H9 (cell line): ENCODE measurements at regions not wholly inside any gene's neighbourhood (a gene's known extent, or its start where the extent isn't known, plus 50 kb on each side); places are given as distances from the start of the nearest gene placed in this dataset.

Experiments
- DNase-seq: peaks from one replicate; pipeline ENCODE4 v3.0.0-alpha.2; 2017
- H2AFZ ChIP-seq: one replicate; pipeline ENCODE4 v1.6.1; 2013; ENCODE audit warnings: mild to moderate bottlenecking, low read length, control low read depth, moderate library complexity
- H2AK5ac ChIP-seq: 2 replicates; pipeline ENCODE4 v1.6.1; 2013; ENCODE audit warnings: low read length, control low read depth, mixed read lengths; ENCODE audit not compliant: insufficient read length
- H2BK120ac ChIP-seq: one replicate; pipeline ENCODE4 v1.6.1; 2013; ENCODE audit warnings: low read depth, mild to moderate bottlenecking, low read length, control low read depth, inconsistent platforms; ENCODE audit not compliant: poor library complexity, severe bottlenecking
- H2BK12ac ChIP-seq: 2 replicates; pipeline ENCODE4 v1.6.1; 2013; ENCODE audit warnings: low read length, control low read depth, mixed read lengths, low read depth; ENCODE audit not compliant: insufficient read length
- H2BK15ac ChIP-seq: 2 replicates; pipeline ENCODE4 v1.6.1; 2013; ENCODE audit warnings: low read depth, low read length, control low read depth
- H2BK20ac ChIP-seq: one replicate; pipeline ENCODE4 v1.6.1; 2013; ENCODE audit warnings: low read depth, mild to moderate bottlenecking, low read length, control low read depth, inconsistent platforms; ENCODE audit not compliant: poor library complexity, severe bottlenecking
- H2BK5ac ChIP-seq: 2 replicates; pipeline ENCODE4 v1.6.1; 2013; ENCODE audit warnings: low read length, control low read depth, mixed read lengths; ENCODE audit not compliant: insufficient read length
- H3K14ac ChIP-seq: 2 replicates; pipeline ENCODE4 v1.6.1; 2013; ENCODE audit warnings: low read length, control low read depth; ENCODE audit not compliant: insufficient read depth
- H3K18ac ChIP-seq: 2 replicates; pipeline ENCODE4 v1.6.1; 2013; ENCODE audit warnings: low read depth, mild to moderate bottlenecking, mixed read lengths, low read length, control low read depth; ENCODE audit not compliant: insufficient read length
- H3K23ac ChIP-seq: 2 replicates; pipeline ENCODE4 v1.6.1; 2013; ENCODE audit warnings: low read length, control low read depth, mixed read lengths, low read depth; ENCODE audit not compliant: insufficient read length
- H3K23me2 ChIP-seq: 2 replicates; pipeline ENCODE4 v1.6.1; 2013; ENCODE audit warnings: low read depth, mild to moderate bottlenecking, mixed read lengths, low read length, control low read depth; ENCODE audit not compliant: insufficient read length, poor library complexity, severe bottlenecking
- H3K27ac ChIP-seq: 2 replicates; pipeline ENCODE4 v1.5.1; 2013; ENCODE audit warnings: low read length, control low read depth, mixed read lengths, low read depth; ENCODE audit not compliant: insufficient read length
- H3K27me3 ChIP-seq: 2 replicates; pipeline ENCODE4 v1.6.1; 2013; ENCODE audit warnings: low read length, control low read depth, inconsistent platforms; ENCODE audit not compliant: insufficient read depth
- H3K4ac ChIP-seq: 2 replicates; pipeline ENCODE4 v1.6.1; 2013; ENCODE audit warnings: low read depth, mild to moderate bottlenecking, control low read depth, inconsistent platforms, low read length, moderate library complexity
- H3K4me1 ChIP-seq: 2 replicates; pipeline ENCODE4 v1.6.1; 2013; ENCODE audit warnings: low read length, control low read depth, inconsistent platforms; ENCODE audit not compliant: insufficient read depth
- H3K4me2 ChIP-seq: 2 replicates; pipeline ENCODE4 v1.6.1; 2013; ENCODE audit warnings: low read length, control low read depth, mixed read lengths; ENCODE audit not compliant: insufficient read length, insufficient read depth
- H3K56ac ChIP-seq: 2 replicates; pipeline ENCODE4 v1.6.1; 2013; ENCODE audit warnings: low read depth, mild to moderate bottlenecking, mixed read lengths, low read length, control low read depth; ENCODE audit not compliant: insufficient read length
- H3K79me1 ChIP-seq: 2 replicates; pipeline ENCODE4 v1.6.1; 2013; ENCODE audit warnings: low read depth, mild to moderate bottlenecking, moderate library complexity, low read length, control low read depth, inconsistent platforms; ENCODE audit not compliant: insufficient read depth, poor library complexity, severe bottlenecking
- H3K79me2 ChIP-seq: 2 replicates; pipeline ENCODE4 v1.6.1; 2013; ENCODE audit warnings: low read length, control low read depth, inconsistent platforms; ENCODE audit not compliant: insufficient read depth
- H3K9ac ChIP-seq: 2 replicates; pipeline ENCODE4 v1.6.1; 2013; ENCODE audit warnings: low read length, control low read depth, mixed read lengths; ENCODE audit not compliant: insufficient read length; ENCODE audit errors: extremely low read depth
- H3K9me3 ChIP-seq: one replicate; pipeline ENCODE4 v1.6.1; 2013; ENCODE audit warnings: low read depth, low read length, inconsistent platforms; ENCODE audit not compliant: control insufficient read depth
- H3T11ph ChIP-seq: one replicate; pipeline ENCODE4 v1.6.1; 2013; ENCODE audit warnings: mild to moderate bottlenecking, low read length, control low read depth, inconsistent platforms
- H4K20me1 ChIP-seq: one replicate; pipeline ENCODE4 v1.6.1; 2013; ENCODE audit not compliant: control insufficient read depth, insufficient read length, insufficient read depth
- H4K5ac ChIP-seq: 2 replicates; pipeline ENCODE4 v1.6.1; 2013; ENCODE audit warnings: low read depth, mild to moderate bottlenecking, mixed read lengths, low read length, control low read depth; ENCODE audit not compliant: insufficient read length
- H4K8ac ChIP-seq: replicated peaks from 2 replicates; pipeline ENCODE4 v1.6.1; 2013; ENCODE audit warnings: low read length, control low read depth, mixed read lengths, low read depth; ENCODE audit not compliant: insufficient read length
- H4K91ac ChIP-seq: 2 replicates; pipeline ENCODE4 v1.6.1; 2013; ENCODE audit warnings: low read depth, mild to moderate bottlenecking, moderate library complexity, mixed read lengths, low read length, control low read depth; ENCODE audit not compliant: insufficient read length
- H3K27ac Mint-ChIP-seq, 3 experiments: 2 replicates in 2 of 3; 3 replicates in 1 of 3; pipeline ENCODE4 v1.8.0; 2020 to 2021; ENCODE audit warnings: mixed read lengths in 3 of 3, mild to moderate bottlenecking in 1 of 3, moderate library complexity in 1 of 3
- H3K27me3 Mint-ChIP-seq: 2 replicates; pipeline ENCODE4 v1.8.0; 2021; ENCODE audit warnings: low read depth, mild to moderate bottlenecking, moderate library complexity, mixed read lengths
- H3K36me3 Mint-ChIP-seq, 3 experiments: 2 replicates in 2 of 3; 3 replicates in 1 of 3; pipeline ENCODE4 v1.8.0; 2020 to 2021; ENCODE audit warnings: low read depth in 3 of 3, mixed read lengths in 3 of 3; ENCODE audit not compliant: insufficient read depth in 1 of 3
- H3K4me1 Mint-ChIP-seq, 2 experiments: 2 replicates each; pipeline ENCODE4 v1.8.0; 2020; ENCODE audit warnings: mixed read lengths in 2 of 2
- H3K4me3 Mint-ChIP-seq, 2 experiments: 2 replicates in 1 of 2; 3 replicates in 1 of 2; pipeline ENCODE4 v1.8.0; 2020 to 2021; ENCODE audit warnings: mild to moderate bottlenecking in 2 of 2, mixed read lengths in 2 of 2, moderate library complexity in 1 of 2
- H3K9me3 Mint-ChIP-seq, 2 experiments: 2 replicates in 1 of 2; 3 replicates in 1 of 2; pipeline ENCODE4 v1.8.0; 2020; ENCODE audit warnings: mild to moderate bottlenecking in 2 of 2, mixed read lengths in 2 of 2, moderate library complexity in 1 of 2
- WGBS: extraction: QIAGEN DNeasy Blood & Tissue Kit; methylation state at CpG from one replicate; pipeline ENCODE4 v1.1.7; 2013; ENCODE audit warnings: missing lambda C conversion rate, low lambda C conversion rate, mixed read lengths; ENCODE audit not compliant: insufficient read length; ENCODE audit errors: extremely low coverage; 5-methylcytosine and 5-hydroxymethylcytosine counted together
- TF ChIP-seq, protein P1 (sequence below): fragments of 200-600 bp; sonication (generic); conservative IDR thresholded peaks from 3 replicates; pipeline ENCODE4 v1.8.0; 2021; ENCODE audit warnings: antibody characterized with exemption, mild to moderate bottlenecking

DNA sequence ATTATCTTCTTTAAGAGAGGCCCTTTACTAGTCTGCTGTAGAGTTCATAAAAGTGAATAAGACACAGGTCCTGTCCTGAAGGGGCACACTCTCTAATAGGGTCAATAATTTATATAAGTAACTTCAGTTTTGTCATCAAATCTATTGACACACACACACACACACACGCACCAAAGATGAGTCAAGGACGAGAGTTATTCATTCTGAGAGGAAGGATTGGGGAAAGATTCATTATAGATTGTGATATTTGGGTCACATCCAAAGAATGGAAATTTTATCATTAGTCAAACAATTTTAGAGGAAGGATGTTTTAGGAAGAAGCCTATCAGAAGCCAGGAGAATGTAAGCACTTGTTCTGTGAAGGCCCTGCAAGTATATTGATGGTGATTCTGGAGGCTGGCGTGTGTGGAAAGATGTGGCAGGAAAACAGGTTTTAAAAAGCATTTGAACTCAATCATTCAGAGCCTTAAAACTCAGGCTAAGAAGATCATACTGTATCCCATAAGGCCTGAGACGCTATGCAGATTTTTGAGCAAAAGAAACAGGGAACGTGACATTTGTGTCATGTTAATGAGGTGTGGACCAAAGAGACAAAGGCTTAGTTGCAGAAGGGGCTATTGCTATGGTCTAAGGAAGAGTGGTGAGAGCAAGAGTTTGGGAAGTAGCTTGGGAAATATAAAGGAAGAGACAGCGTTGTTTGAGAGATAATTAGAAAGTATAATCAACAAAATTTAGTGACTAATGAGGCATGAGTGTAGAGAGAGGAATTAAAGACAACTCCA is 161.4 kb upstream of the PREP start:
- H2BK15ac ChIP-seq = no peak overlapping the region
- no peak overlapping the region for H2BK20ac ChIP-seq
- H3K27me3 ChIP-seq = no peaks in the 10 kb centered on the region; the same call in 1 of the 2 replicates
- H3K56ac ChIP-seq = no peak overlapping the region
- no peak for DNase-seq
- H4K8ac ChIP-seq = no peak overlapping the region
- H3K23me2 ChIP-seq = no peaks in the 10 kb centered on the region
- no peak overlapping the region for H3K4me2 ChIP-seq
- no peak overlapping the region for H4K91ac ChIP-seq
- H3K79me2 ChIP-seq = no peaks in the 10 kb centered on the region
- no peak overlapping the region for H4K5ac ChIP-seq
- no peak overlapping the region for H3K4ac ChIP-seq
- no peak overlapping the region for H3K14ac ChIP-seq
- peaks cover 10 to 15% of the 10 kb centered on the region in 2 experiments for H3K4me1 Mint-ChIP-seq
- peak overlapping the region; percentile 62 for H2AFZ ChIP-seq
- no peaks in the 10 kb centered on the region; the same call in 1 of the 2 replicates for H3K4me1 ChIP-seq
- no peak overlapping the region for H3T11ph ChIP-seq
- no peak overlapping the region for H3K27ac ChIP-seq
- H3K23ac ChIP-seq = no peak overlapping the region
- WGBS = 100% methylated on average over 1 of the region's 6 CpGs
- H4K20me1 ChIP-seq = no peaks in the 10 kb centered on the region
- no peak overlapping the region for H3K4me3 Mint-ChIP-seq
- peaks cover 6 to 7% of the 10 kb centered on the region in 2 experiments; a peak in 3 of 5 replicates for H3K9me3 Mint-ChIP-seq
- H3K27ac Mint-ChIP-seq = no peak overlapping the region
- H3K9me3 ChIP-seq = no peaks in the 10 kb centered on the region
- H2AK5ac ChIP-seq = no peak overlapping the region
- H3K9ac ChIP-seq = no peak overlapping the region
- no peaks in the 10 kb centered on the region for H3K27me3 Mint-ChIP-seq
- no peaks in the 10 kb centered on the region for H3K79me1 ChIP-seq
- H2BK120ac ChIP-seq = no peak overlapping the region
- TF ChIP-seq, protein P1, sequence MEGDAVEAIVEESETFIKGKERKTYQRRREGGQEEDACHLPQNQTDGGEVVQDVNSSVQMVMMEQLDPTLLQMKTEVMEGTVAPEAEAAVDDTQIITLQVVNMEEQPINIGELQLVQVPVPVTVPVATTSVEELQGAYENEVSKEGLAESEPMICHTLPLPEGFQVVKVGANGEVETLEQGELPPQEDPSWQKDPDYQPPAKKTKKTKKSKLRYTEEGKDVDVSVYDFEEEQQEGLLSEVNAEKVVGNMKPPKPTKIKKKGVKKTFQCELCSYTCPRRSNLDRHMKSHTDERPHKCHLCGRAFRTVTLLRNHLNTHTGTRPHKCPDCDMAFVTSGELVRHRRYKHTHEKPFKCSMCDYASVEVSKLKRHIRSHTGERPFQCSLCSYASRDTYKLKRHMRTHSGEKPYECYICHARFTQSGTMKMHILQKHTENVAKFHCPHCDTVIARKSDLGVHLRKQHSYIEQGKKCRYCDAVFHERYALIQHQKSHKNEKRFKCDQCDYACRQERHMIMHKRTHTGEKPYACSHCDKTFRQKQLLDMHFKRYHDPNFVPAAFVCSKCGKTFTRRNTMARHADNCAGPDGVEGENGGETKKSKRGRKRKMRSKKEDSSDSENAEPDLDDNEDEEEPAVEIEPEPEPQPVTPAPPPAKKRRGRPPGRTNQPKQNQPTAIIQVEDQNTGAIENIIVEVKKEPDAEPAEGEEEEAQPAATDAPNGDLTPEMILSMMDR = no peak
- no peak overlapping the region for H2BK12ac ChIP-seq
- H3K36me3 Mint-ChIP-seq = peaks cover 0 to 8% (median 1%) of the 10 kb centered on the region in 3 experiments; a peak in 3 of 7 replicates
- H3K18ac ChIP-seq = no peak overlapping the region
- no peak overlapping the region for H2BK5ac ChIP-seq
